Activated T-cell treated with anti-CD3 and anti-CD28 coated beads for 24 hours (primary cell): ENCODE measurements at regions not wholly inside any gene's neighbourhood (a gene's known extent, or its start where the extent isn't known, plus 50 kb on each side); places are given as distances from the start of the nearest gene placed in this dataset.

ENCODE experiments used
- DNase-seq: peaks from one replicate; pipeline ENCODE4 v3.0.0-alpha.2; 2020; ENCODE audit warnings: low read depth

DNA sequence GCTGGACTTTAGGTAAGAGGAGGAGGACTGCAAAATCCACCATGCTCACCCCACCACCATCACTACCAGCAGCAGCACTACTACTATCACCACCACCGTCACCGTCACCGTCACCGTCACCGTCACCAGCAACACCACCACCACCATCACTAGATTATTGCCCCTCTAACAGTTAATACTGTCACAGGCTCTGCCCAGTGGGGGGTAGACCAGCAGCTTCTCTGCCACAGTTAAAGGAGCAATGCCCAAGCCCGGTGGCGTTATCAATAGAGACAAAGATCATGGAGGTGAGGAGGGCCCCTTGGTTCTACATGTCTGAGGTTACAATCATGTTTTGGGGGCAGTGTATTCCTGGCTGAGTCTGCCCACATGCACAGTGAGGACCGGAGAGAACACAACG lies 184.4 kb upstream of the DYNLRB2 start:
- DNase-seq = no peak

DNA sequence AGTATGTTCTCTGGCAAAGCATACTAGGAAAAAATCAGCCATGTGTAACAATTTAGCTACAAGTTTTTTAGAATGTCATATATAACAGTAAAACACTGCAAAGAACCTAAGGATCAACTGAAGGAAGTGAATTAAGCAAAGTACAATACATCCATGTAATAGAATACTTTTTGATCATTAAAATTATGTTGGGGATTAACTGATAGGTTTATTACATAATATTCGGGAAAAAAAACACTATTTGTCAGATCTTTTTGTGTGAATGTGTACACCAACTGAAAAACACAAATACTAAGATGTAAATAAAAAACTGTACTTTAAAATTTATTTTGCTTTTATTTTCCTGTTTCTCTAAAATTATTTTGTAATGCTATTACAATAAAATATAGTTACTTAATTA lies 185.5 kb upstream of the DYNLRB2 start:
- no peak for DNase-seq

DNA sequence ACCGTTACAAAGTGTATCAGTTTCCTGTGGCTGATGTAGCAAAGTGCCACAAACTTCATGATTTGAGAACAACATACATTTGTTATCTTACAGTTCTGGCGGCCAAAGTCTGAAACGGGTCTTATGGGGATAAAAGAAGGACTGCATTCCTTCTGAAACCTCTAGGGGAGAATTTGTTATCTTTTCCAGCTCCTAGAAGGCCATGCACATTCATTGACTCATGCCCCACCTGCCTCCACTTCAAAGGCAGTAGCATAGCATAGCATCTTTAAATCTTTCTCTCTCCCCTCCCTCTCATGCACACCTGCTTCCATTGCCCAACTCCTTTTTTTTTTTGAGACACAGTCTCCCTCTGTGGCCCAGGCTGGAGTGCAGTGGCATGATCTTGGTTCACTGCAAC lies 190.7 kb upstream of the DYNLRB2 start:
- no peak for DNase-seq

DNA sequence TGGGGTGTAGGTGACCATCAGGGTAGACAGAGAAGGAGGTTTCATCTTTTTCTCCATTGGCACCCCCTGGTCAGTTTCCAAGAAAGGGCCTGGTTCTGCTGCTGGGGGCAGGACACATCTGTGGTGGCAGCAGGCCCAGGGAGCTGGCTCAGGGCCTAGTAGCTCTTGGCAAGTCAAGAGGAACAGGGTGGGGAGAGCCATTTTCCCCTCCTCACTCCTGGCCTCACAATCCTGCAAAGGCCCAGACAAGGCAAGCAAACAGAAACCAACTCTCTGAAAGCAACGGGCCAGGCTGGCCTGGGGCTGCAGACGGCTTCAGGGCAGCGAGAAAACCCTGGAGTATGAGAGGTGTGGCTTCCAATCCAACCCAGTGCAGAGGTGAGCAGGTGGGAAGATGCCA lies 192.9 kb upstream of the DYNLRB2 start:
- DNase-seq = no peak

DNA sequence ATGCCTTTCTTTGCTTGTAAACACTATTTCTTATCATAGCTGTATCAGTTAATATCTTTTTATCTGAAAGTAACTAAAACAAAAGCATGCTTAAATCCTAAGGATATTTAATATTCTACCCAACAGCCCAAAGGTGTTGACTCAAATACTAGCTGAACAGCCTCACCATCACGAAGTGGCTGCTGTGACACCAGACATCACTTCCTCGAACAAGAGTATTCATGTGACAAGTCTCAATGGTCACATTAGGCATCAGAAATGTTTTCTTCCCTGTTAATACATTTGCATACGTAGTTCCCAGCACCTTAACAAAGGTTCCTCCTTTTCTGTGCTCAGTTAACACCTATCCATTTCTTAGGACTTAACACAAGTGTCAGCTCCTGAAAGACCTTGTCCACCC lies 193.8 kb upstream of the DYNLRB2 start:
- no peak for DNase-seq

DNA sequence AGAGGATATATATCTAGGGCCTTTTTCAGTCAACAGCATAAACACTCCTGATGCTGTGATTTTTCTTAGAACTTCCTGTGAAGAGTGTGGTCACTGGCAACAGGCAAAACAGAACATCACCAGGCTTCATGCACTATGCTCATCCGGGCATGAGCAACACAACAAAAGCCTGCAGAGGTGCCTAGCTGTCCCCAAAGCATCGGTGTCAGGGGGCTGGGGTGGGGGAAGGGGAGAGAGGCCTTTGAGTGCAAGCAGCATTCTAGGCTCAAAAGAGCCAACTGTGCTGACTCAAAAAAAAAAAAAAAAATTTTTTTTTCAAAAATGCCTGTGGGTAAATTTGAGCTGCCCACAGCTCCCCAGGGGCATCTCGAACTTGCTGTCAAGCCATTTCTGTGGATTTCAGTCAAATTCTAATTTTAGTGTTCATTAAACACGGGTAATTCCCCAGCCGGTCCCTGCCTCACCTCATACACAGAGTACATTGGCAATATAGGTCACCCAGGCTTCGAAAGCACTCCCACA lies 194.6 kb upstream of the DYNLRB2 start:
- no peak for DNase-seq

DNA sequence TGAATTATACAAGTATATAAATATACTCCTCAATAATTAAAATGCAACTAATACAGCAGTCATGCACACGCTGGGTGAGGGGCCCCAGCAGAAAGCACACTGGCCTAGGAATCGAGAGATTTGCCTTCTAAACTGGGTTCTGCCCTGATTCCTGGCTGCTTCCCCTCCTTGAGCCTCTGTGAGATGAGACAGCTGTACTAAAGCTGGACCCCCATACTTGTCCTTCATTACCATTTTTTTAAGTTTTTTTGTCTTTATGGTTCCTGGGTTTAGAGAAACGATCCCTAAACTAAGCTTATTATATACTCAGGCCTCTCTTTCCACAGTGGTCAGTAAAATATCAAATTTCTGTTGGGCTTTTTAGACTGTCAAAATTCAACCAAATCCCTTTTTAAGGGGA lies 195.1 kb upstream of the DYNLRB2 start:
- no peak for DNase-seq

DNA sequence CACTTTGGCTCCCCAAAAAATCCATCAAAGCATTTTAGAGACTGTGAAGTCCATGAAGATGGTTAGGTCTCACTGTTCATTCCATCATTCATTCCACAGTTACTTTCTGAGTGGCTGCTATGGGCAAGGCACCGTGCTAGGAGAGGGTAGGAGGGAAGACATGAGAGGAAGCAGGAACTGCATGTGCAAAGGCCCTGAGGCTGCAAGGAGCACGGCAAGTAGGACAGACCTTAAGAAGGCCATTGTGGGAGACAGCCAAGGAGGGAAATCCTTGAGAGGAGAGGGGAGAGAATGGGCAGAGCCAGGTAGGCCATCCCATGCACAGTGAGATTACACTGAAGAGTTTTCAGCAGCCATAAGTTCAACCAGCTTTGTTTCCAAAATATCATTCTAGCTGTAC lies 196.2 kb upstream of the DYNLRB2 start:
- DNase-seq = no peak

DNA sequence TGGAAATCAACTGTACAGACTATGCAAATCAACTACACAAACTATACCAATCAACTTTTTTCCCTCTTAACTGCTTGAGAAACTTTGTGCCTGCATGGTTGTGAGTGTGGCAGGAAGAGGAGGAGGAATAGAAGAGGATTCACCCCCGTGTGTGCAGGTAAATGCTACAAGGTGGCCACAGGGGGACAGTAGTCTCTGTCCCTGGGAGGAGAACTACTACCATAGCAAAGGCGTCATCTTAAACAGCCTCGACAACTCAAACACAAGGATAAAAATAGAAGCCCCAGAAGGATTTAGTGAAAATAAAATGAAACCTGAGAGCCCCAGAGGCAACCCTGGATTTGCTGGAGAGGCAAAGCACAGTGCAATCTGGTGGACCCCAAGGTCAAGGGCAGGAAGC lies 199.5 kb upstream of the DYNLRB2 start:
- DNase-seq = no peak

DNA sequence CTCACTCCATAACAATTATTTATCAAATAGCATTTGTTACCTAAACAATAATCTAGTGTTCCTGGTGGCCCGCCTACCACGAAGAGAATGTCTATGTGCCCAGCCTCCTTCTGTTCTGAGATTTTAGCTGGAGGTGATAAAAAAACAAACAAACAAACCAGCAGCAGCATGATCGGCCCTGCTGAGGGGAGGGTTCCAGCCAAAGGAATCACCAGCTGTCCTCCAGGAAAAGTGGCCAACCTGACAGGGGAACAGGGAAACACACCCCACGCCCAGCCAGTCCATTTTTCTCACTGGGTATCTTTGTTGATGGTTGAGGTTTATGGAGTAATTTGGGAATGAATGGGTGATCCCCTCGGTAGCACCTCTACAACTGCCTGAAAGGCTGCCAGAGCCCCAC lies 203.0 kb upstream of the DYNLRB2 start:
- no peak for DNase-seq

DNA sequence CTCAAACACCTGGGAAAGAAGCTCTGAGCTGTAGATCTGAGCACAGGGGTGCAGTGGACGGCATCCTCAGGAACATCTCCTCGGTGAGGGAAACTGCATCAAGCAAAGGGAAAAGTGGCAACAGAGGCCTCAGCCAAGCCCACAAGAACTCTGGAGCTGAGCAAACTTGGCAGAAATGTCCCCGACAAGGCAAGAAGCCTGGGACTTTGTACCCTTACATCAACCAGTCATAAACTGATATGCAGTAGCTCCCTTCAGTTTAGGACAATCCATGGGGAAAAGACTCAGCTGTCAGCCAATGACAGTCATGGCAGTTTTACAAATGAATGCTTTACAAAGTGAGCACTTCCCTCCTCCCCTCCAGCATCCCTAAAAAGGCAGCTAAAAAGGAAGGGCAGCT lies 210.0 kb upstream of the DYNLRB2 start:
- DNase-seq = no peak

DNA sequence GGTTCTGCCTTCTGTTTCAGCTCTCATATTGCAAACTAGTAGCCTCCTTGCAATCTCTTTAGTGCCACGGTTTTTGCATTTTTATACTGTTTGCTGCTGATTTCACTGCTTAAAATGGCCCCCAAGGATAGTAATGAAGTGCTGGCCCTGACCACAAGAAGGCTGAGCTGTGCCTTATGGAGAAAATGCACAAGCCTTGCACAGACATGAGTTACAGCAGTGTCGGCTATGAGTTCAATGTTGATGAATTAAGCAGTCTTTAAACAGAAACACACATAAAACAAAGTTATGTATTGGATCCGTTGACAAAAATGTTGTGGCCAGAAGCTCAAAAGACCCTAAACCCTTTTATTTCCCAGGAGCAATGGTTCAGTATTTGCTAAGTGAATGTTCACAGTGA lies 210.6 kb upstream of the DYNLRB2 start:
- no peak for DNase-seq

DNA sequence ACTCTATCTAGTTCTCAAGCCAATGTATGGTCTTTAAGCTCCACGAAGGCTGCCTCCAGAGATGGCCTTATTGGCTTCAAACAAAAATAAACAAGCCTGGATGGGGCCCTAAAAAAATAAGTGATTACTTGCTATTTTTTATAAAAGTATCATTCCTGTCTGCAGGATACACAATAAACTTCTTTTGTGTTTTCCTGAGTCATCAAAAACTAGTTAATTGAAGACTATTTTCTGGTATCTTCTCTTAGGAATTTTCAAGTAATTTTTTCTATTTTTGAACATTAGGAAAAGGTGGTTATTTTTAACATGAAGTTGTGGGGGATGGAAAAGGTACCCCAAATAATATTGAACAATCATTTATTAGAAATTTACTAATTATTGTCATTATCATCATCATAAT lies 213.1 kb upstream of the DYNLRB2 start:
- DNase-seq = no peak

DNA sequence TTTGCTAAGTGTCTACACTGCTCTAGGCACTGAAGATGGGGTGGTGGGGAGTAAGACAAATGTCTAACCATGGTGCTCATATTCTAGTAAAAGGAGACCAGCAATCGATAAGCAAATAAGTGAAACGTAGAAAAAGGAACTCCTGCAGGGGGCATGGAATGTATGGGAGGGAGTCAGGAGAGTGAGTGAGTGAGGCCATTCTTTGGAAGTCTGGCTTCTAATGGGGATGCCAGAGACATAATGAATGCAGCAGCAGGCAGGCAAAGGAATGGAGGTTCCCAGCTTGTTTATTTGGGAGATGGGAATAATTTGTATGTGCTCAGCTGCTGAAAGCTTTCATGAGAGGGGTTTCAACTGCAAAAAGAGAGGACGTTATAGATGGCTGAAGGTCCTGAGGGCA lies 216.4 kb upstream of the DYNLRB2 start:
- DNase-seq = no peak

DNA sequence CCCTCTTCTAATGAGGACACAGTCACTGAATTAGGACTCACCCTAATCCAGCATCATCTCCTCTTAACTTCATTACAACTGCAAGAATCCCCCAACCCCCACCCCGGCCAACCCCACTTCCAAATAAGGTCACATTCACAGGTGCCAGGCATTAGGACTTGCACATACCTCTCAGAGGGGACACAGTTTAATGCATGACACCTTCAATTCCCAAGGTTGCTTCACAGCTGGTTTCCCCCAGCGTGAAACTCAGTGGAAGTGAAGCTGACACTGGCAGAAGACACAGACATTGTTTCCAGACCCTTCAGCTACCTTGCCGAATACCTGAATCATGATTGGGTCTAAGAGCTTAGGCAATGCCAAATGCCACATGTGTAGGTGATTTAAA lies 217.0 kb upstream of the DYNLRB2 start:
- no peak for DNase-seq

DNA sequence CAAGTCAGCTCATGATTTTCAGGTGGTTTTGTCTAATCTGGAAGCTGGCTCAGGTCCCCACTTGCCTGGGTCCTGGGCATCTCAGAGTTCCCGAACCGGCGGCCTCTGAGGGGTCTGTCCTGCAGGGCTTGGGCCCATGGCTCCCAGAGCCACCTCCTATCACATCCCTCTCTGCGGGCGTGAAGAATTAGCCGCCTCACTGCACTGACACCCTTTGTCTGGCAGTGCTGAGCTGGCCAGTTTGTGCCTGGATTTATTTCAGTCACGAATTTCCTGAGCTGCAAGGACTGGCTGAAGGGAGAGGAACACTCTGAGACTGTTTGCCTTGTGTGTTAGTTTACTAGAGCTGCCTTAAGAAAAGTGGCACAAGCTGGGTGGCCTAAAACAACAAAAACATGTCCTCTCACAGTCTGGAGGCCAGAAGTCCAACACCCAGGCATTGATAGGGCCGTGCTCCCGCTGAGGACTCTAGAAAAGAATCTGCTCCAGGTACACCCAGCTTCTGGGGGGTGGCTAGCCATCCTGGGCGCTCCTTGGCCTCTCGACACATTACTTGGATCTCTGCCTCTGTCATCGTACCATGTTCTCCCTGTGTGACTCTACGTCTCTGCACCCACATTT lies 217.5 kb upstream of the DYNLRB2 start:
- no peak for DNase-seq

DNA sequence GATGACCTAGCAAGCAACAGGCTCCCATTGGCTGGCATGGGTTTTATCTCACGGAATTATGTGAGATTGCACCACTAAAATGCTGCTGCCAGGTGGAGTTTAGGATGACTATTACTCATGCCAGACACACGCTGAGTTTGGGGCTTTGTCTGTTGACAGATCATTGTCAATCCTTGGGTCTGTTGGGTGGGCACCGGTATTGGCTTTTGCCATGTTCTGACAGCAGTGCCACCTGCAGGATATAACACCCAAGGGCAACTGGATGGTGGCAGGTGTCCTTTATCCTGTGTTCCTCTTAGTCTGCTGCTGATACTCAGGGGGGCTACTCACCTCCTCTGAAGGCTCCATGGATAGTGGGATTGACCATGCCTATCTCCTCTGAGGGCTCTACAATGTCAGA lies 221.6 kb upstream of the DYNLRB2 start:
- DNase-seq = no peak

DNA sequence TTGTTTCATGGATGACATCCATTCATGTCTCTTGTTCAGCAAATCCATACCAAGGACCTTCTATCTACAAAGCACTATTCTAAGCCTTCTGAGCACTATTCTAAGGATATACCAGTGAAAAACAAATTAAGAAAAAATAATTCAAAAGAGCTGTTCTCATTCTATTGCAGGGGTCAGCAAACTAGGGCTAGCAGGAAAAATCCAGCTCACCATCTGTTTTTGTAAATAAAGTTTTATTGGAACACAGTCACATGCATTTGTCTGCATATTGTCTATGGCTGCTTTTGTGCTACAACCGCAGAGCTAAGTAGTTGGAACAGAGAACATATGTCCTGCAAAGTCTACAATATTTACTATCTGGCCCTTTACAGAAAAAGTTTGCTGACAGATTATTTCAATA lies 222.7 kb upstream of the DYNLRB2 start:
- DNase-seq = no peak

DNA sequence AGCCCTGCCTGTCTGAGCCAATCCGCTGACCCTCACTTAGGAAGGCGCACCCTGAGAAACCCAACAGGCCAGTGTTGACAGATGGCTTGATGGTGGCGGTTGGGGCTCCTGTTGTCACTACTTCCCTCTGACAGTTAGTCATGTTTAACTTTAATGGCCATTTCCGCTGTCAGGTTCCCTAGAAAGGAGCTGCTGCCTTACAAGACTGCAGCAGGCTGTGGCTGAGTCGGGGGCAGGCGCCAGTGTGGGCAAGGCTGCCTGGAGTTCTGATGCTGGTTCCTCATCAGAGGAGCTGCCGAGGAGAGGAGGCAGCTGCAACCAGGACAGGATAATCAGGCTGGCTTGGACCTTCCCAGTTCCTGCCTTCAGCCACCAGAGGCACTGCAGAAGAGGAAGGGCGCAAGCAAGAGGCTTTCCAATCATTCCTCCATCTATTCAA lies 223.2 kb upstream of the DYNLRB2 start:
- DNase-seq = no peak

DNA sequence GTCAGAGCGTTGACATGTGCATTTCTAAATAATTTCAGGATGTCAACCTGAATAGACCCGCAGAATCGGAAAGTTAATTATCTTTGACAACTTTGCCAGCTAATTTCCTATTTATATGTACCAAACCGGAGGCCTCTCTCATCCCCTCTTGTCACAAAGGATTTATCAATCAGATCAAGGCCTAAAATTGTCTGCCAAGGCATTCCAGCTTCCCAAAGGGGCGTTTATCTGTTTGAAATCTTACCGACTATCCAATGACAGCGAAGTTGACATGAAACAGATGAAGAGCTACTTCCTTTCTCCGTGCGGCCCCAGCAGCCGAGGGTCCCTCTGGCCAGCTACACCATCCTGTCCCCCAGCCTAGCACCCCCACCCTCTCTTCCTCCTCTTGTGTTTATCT lies 223.7 kb upstream of the DYNLRB2 start:
- no peak for DNase-seq

DNA sequence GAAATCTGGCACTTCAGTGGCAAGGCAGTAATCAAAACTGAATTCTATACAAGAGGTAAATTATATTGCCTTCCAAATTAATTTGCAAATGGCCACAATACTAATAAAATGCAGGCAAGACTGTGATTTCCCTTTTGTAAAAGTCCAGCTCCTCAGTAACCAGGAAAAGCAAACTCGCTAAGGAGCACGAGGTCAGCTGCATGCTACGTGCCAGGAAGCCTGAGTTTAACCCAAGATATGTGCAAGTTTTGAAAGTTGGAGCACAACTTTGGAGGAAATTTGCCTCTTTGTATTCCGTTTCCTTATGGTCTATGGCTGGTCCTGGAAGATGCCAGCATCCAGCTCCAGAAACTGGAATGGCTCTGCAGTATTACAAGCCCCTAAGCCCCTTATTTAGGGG lies 226.8 kb upstream of the DYNLRB2 start:
- DNase-seq = no peak

DNA sequence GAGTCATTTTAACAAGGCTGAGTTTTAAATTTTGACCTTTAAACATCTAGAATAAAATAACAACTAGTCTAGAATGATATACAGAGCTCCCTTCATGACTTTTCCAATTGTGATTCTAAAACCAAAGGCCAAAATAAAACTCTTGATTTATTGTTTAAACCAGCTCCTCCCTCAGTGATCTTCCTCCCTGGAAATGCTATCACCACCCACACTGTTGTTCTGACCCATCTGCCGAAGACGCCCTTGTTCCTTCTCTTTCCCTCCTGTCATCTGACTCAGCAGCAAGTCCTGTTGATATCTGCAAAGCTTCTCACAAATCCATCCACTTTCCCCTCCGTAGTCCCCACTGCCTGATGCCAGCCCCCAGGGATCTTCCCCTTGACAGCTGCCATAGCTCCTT lies 231.6 kb upstream of the DYNLRB2 start:
- no peak for DNase-seq

DNA sequence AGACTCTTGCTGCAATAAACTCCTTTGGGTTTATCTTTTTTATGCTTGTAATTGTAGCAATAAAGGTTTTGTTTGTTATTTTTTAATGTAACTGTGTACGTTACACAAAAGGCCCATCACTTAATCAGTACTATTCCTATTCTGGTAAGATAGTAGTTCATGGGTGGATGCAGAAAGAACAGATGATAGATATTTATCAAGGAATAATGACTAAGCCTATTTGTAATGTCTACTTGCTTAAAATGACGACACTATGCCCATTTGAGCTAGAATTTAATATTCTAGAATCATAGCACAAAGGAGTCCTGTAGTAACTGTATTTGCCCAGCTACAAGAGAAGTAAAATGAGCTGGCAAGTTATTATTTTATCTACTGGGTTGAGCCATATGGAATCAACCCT lies 235.4 kb upstream of the DYNLRB2 start:
- no peak for DNase-seq

DNA sequence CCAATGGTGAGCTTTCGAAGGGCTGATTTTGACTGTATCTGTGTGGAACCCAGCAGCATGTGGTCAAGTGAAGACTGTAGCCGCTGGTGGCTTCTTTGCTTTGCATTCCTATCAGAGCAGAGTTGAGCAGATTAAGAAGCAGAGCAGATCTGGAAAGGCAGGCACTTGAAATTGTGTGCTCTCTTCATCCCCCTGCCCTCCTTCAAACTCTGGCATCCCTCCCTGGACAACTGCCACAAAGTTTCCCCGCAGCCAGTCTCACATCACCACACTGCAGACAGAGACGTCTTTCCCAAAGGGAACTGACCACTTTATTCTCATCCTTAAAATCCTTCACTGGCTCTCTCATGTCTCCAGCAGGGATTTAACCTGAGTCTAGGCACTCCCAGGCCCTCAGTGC lies 237.1 kb upstream of the DYNLRB2 start:
- no peak for DNase-seq

DNA sequence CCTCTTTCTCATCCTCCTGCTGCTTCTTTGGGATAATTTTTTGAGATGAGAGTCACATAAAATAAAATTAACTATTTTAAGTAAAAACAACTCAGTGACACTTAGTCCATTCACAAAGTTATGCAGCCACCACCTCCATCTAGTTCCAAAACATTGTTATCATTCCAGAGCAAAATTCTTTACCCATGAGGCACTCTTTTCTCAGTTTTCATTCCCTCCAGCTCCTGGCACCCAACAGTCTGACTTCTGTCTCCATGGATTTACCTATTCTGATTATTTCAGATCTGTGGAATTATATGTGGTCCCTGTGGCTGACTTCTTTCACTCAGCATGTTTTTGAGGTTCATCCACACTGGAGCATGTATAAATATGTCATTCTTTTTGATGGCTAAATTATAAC lies 239.9 kb upstream of the DYNLRB2 start:
- no peak for DNase-seq
